ENCODE measurements at regions not wholly inside any gene's neighbourhood (a gene's known extent, or its start where the extent isn't known, plus 50 kb on each side); places are given as distances from the start of the nearest gene placed in this dataset.
"Not testable (repeated sequence)": the region's sequence is repeated elsewhere in the genome, so short reads cannot be mapped to it uniquely, and the experiment has no call there.

DNA sequence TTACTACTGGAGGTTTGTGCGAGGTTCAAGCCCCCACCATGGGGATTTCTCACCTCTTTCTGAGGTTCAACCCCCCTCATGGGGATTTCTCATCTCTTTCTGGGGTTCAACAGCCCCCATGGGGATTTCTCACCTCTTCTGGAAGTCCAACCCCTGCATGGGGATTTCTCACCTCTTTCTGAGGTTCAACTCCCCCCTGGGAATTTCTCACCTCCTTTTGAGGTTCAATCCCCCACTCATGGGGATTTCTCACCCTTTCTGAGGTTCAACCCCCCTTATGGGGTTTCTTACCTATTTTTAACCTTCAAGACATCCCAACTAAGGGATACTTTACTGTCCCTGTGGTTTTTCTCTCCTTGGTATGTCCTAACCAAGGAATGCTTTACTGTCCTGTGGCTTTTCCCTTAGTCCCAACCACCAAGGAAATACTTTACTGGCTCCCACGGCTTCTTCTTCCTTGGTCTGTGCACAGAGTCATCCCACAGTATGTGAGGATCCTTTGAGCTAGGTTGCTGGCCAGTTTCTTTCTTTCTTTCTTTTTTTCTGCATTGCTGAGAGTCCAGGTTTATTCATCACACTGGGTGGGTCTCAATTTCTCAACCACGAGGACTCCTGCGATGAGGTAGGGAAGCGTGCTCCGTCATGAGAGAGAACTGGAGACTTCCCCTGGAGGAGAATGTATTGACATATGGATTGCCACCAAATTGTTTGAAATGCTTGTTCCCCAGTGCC lies 2140.2 kb downstream of the TP53TG3F start (continued):
- TF ChIP-seq BHLHE40 (IDR thresholded peaks at IDR 0.05; ENCODE audit: low read length) (no peak), RBBP5 (IDR thresholded peaks at IDR 0.05; ENCODE audit: borderline replicate concordance, insufficient read depth, low read length, poor library complexity, severe bottlenecking) (no peak), ZNF75A (CRISPR knock-in tag; IDR thresholded peaks at IDR 0.05) (no peak), ZKSCAN1 (IDR thresholded peaks at IDR 0.05; ENCODE audit: low read depth, low read length) (no peak), SMAD4 (CRISPR knock-in tag; conservative IDR thresholded peaks at IDR 0.05) (no peak), CHD1 (IDR thresholded peaks at IDR 0.05; ENCODE audit: low read length) (no peak), GTF2E2 (tag; IDR thresholded peaks at IDR 0.05) (no peak), ZFP1 (CRISPR knock-in tag; IDR thresholded peaks at IDR 0.05) (no peak), NUFIP1 (IDR thresholded peaks at IDR 0.05; ENCODE audit: partially characterized antibody) (no peak), LARP7 (IDR thresholded peaks at IDR 0.05) (no peak), PTTG1 (tag; IDR thresholded peaks at IDR 0.05; ENCODE audit: low read depth) (no peak)
- TF ChIP-seq, protein P1, sequence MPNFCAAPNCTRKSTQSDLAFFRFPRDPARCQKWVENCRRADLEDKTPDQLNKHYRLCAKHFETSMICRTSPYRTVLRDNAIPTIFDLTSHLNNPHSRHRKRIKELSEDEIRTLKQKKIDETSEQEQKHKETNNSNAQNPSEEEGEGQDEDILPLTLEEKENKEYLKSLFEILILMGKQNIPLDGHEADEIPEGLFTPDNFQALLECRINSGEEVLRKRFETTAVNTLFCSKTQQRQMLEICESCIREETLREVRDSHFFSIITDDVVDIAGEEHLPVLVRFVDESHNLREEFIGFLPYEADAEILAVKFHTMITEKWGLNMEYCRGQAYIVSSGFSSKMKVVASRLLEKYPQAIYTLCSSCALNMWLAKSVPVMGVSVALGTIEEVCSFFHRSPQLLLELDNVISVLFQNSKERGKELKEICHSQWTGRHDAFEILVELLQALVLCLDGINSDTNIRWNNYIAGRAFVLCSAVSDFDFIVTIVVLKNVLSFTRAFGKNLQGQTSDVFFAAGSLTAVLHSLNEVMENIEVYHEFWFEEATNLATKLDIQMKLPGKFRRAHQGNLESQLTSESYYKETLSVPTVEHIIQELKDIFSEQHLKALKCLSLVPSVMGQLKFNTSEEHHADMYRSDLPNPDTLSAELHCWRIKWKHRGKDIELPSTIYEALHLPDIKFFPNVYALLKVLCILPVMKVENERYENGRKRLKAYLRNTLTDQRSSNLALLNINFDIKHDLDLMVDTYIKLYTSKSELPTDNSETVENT (CRISPR knock-in tag; IDR thresholded peaks at IDR 0.05): no peak
- TF ChIP-seq, protein P2, sequence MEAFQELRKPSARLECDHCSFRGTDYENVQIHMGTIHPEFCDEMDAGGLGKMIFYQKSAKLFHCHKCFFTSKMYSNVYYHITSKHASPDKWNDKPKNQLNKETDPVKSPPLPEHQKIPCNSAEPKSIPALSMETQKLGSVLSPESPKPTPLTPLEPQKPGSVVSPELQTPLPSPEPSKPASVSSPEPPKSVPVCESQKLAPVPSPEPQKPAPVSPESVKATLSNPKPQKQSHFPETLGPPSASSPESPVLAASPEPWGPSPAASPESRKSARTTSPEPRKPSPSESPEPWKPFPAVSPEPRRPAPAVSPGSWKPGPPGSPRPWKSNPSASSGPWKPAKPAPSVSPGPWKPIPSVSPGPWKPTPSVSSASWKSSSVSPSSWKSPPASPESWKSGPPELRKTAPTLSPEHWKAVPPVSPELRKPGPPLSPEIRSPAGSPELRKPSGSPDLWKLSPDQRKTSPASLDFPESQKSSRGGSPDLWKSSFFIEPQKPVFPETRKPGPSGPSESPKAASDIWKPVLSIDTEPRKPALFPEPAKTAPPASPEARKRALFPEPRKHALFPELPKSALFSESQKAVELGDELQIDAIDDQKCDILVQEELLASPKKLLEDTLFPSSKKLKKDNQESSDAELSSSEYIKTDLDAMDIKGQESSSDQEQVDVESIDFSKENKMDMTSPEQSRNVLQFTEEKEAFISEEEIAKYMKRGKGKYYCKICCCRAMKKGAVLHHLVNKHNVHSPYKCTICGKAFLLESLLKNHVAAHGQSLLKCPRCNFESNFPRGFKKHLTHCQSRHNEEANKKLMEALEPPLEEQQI (IDR thresholded peaks at IDR 0.05): no peak

DNA sequence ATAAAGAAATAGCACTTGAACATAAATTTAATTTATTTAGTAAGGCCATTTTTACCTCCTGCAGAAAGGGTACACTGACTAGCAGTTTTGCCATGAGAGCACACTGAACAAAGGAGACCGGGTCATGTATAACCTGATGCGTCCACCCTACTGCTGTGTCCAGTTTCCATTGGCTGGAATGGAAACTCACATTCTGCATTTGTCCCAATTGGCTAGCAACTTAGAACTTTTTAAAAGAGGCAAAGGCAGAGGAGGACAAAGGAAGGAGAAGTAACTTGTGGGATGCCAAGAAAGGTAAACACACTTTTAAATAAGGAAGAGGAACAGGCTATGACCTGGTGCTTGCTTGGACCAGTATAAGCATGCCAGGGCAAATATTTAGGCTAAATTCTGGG lies 2140.7 kb downstream of the TP53TG3F start:
- H3K36me3 ChIP-seq (ENCODE audit: control insufficient read depth, insufficient read depth, low read length); CTCF ChIA-PET (ENCODE audit: low intra/inter-chr PET ratio); H3K27me3 ChIP-seq (ENCODE audit: control insufficient read depth in 2 of 2, insufficient read depth in 2 of 2, low read length in 2 of 2); ATAC-seq; in situ Hi-C loops (cut with MboI); H3K4me2 ChIP-seq (ENCODE audit: insufficient read depth, low read length); H3K9me1 ChIP-seq (ENCODE audit: control insufficient read depth, insufficient read depth, low read length); H3K79me2 ChIP-seq (ENCODE audit: control insufficient read depth, insufficient read depth, low read length); H3K9ac ChIP-seq (ENCODE audit: insufficient read depth in 1 of 2, low read depth in 2 of 2, low read length in 2 of 2); H3K4me3 ChIP-seq; H3K27ac ChIP-seq (ENCODE audit: extremely low read depth, low read depth, low read length); DNase-seq (ENCODE audit: extremely low read depth in 1 of 4, low spot score in 3 of 4); H3K4me1 ChIP-seq (replicated peaks in 1 of 2; ENCODE audit: control insufficient read depth in 2 of 2, insufficient read depth in 2 of 2, low read length in 2 of 2); H4K20me1 ChIP-seq (replicated peaks; ENCODE audit: control insufficient read depth, insufficient read depth, low read length); POLR2A ChIA-PET; H3K9me3 ChIP-seq (replicated peaks; ENCODE audit: control insufficient read depth, insufficient read depth, low read depth, low read length); intact Hi-C loops (cut with micrococcal nuclease); H2AFZ ChIP-seq (ENCODE audit: low read depth, low read length); BruUV-seq (replicated peaks); FAIRE-seq: not testable (repeated sequence)
- WGBS (ENCODE audit: insufficient coverage, low coverage, missing lambda C conversion rate): 0% methylated on average over 2 of the region's 2 CpGs

Data from K562 (cell line).